ENCODE measurements at regions not wholly inside any gene's neighbourhood (a gene's known extent, or its start where the extent isn't known, plus 50 kb on each side); places are given as distances from the start of the nearest gene placed in this dataset.

DNA sequence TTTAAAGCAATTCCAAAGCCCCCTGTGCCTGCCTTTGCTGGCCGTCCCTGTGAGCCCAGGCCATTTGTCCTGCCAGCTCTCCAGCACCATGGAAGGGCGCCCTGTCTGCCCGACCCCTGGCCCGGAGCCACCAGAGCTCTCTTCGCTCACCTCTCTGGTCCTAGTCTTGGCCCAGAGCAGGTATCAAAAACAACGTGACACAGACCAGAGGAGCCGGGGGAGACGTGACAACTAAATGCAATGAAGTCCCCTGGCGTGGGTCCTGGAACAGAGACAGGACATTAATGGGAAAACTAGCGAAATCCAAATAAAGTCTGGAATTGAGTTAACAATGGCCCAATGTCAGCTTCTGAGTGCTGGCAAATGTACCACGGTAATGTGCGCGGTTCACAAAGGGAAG is 83.2 kb upstream of the DIO3 start:
- DNase-seq (ENCODE audit: low read depth in 2 of 2), result no peak

- DNase-seq (ENCODE audit: low read depth in 2 of 2), result no peak
These were observed 82.4 kb upstream of the DIO3 start for GRCh38 chr14:101478796-101479410.

DNA sequence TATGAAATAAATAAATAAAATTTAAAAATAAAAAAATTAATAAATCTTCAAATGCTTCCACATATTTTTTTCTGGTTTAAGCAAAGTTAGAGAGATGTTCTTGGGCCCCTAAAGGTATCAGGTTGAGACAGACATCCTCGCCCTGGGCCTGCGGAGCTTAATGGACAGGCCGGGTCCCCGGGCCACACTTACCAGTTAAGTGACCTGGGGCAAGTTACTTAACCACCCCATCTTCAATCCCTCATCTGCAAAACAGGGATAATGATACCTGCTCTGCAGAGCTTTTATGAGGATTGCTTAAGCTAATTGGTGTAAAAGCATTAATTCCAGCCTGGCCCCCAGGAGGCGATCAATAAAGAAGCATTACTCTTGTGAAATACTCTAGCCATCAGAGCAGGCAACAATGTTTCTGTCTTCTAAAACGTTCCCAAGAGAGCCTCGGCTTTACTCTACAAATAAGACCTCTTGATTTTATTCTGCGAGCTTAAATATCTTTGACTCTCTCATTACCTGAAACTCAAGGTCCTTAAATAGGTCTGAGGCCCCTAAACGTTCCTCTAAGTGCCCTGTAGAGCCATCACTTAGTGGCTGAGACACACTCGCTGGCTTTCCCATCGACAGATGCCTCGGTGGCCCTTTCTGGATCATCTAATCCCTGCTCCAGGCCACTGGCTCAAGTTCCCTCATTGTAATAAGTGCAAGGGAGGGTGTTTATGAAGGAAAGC is 81.1 kb upstream of the DIO3 start:
- no peak for DNase-seq (ENCODE audit: low read depth in 2 of 2)

DNA sequence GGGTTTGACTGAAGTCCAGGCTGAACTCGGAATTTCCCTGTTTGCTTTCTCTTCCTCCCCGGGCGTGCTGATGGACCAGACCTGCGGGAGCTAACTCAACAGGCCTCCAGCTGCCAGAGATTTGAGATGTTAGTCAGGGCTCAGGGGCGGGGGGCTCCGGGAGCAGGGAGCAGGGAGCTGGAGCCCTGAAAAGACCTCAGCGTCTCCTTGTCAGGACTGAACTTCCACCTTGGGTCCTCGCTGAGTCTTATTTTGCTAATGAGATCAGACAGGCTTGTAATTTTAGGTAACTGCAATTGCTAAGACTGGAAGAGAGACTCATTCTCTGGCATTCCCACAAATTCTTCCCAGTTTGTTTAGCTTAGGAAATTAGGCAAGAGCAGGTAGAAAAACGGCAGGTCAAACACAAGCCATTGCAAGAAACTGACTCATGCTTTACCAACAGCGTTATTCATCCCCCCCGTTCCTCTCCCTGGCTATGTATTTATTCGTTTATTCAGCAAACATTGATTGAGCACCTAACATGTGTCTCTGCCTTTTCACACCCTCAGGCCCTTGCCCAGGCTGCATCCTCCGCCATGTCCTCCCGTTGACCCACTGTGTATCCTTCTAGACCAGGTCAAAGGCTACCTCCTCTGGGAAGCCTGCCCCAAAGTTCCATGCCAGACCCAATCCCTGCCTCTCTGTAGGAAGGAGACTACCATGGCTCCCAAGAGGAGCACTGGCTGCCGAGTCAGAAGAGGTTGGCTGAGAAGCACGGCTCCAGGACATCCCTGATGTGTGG is 80.4 kb upstream of the DIO3 start:
- no peak for DNase-seq (ENCODE audit: low read depth in 2 of 2)

GRCh38 chr14:101481557-101481956 is 79.7 kb upstream of the DIO3 start:
- DNase-seq (ENCODE audit: low read depth in 2 of 2), result no peak

- DNase-seq (ENCODE audit: low read depth in 2 of 2), result no peak
These were observed 79.2 kb upstream of the DIO3 start for GRCh38 chr14:101482066-101482465.

- no peak for DNase-seq (ENCODE audit: low read depth in 2 of 2)
These were observed 77.5 kb upstream of the DIO3 start for GRCh38 chr14:101483829-101484228.

DNA sequence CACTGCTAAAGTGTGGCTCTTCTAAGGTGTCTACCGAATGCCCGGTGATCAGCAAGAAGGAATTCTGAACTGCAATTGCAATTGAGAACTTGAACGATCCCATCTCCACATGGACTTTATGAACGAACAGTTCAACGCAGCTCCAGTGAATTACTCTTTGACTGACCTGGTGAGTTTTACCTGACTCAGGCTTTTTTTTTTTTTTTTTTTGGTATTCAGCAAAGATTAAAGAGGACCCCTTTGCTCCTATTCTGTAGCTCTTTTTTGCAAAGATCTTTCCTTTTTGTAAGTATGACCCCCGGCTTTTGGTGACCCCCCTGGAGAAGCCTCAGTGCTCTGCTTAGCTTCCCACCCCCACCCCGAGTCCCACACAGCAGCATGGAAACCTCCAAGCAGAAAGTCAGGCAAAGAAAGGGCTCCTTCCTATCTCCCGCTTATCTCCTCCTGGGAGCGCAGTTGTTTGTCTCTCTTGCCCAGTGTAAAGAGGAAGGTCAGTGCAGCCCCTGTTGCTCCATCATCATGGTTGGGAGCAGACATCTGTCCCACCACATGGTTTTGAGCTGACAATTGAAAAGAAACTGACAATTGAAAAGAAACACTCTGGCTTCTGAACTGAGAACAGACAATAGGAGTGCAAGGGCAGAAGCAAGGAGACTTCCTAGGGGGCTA is 72.1 kb upstream of the DIO3 start:
- DNase-seq (ENCODE audit: low read depth in 2 of 2), result no peak

DNA sequence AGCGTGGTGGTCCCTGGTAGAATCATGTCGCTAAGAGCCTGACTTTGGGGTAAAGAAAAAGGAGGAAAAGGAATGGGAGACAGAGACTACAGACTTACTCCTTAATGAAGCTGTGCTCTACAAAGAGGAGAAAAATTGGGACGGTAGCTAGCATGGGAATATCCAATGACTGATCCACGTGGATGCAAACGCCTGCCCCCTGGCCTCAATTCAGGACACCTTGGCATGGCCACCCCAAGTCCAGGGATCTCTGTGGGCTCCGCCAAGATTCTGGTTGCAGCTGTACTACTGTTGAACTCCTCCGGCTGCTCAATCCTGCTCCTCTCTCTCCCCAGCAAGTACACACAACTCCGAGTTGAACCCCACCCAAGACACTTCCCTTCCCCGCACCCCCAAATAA is 70.5 kb upstream of the DIO3 start:
- no peak for DNase-seq (ENCODE audit: low read depth in 2 of 2)

- DNase-seq (ENCODE audit: low read depth in 2 of 2), result no peak
These were observed 69.5 kb upstream of the DIO3 start for GRCh38 chr14:101491841-101492240.

- DNase-seq (ENCODE audit: low read depth in 2 of 2), result no peak
These were observed 68.6 kb upstream of the DIO3 start for GRCh38 chr14:101492716-101493115.

- DNase-seq (ENCODE audit: low read depth in 2 of 2), result no peak
These were observed 66.5 kb upstream of the DIO3 start for GRCh38 chr14:101494826-101495225.

DNA sequence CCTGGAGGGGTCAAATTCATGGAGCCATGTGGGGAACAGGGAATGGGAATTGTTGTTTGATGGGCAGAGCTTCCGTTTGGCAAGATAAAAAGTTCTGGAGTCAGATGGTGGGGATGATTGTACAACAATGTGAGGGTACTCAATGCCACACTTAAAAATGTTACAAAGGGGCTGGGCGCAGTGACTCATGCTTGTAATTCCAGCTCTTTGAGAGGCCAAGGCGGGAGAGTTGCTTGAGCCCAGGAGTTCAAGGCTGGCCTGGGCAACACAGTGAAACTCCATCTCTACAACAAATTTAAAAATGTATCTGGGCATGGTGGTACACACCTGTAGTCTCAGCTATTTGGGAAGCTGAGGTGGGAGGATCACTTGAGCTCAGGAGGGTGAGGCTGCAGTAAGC is 66.0 kb upstream of the DIO3 start:
- DNase-seq (ENCODE audit: low read depth in 2 of 2), result no peak

DNA sequence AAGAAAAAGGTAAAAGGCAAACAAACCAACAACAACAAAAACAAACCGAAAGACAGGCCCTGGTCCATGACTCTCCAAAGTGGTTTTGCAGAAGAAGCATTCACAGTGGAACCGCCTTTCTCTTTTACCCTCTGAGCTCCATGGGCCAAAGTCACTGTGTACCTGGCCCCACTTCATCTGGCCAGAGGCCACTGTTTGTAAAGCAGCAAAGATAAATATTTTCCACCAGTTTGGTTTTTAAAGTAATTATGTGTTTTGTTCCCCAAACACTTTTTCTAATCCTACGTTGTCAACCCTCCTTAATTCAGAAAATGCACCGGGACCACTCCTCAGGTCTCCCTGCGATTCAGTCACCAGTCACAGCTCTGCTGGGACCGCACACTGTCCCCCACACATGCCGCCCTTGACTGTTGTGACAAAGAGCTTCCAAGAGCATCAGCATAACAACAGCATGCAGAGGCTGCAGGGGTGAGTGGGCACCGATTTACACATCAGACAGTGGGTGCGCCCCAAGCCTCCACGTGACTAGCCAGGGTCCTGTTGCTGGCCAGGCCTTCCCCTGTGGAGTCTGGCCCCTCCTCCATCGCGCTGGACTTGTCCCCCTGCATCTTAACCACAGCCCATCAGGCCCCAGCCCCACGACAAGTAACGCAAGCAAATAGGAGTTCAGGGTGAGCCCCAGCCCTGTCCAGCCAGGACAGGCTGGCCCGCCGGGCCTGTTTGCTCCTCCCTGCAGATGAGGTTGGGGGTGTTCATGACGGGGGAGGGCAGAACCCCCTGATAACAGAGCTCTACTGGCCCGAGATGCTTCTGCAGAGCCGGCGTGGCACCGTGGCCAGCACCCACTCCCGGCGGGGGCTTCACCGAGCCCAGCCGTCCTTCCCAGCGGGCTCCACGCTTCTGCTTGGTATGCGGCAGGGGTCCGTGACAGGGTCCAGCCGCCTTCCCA is 65.2 kb upstream of the DIO3 start:
- no peak for DNase-seq (ENCODE audit: low read depth in 2 of 2)

- DNase-seq (ENCODE audit: low read depth in 2 of 2), result no peak
These were observed 64.3 kb upstream of the DIO3 start for GRCh38 chr14:101496776-101497683.

DNA sequence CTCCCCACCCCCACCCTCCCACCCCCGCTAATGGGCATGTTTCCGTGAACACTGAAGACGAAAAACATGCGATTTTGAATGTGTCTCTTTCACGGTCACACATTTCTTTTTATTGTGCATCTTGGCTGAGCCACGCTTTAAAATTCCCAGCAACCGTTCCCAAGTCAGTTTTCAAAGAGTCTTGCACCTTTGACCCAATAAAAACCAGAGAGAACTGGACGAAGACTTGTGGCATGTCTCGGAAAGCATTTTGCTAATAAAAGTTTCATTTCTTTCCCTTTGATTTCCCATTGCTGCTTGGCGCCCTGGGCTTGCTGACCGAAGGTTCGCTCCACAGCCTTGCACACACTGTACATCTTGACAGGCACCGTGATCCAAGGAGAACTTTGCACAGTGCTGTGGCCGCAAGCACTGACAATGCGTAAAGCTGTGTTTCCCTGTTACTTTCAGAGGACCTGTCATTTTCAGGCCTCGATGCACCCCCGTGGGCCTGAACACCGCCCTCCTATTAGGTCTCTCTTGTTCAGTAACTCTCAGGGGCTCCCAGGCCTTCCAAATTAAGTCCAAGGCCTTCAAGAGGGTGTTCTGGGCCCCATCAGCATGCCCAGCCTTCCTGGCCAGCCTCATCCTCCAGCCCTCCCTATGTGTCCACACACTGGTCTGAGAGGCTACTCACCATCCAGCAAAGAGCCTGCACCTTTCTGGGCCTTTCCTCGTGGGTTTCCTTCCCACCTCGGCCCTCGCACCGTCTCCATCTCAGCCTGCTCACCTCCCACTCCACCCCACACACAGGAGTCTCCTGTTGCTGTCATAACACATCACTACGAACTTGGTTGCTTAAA is 63.4 kb upstream of the DIO3 start:
- no peak for DNase-seq (ENCODE audit: low read depth in 2 of 2)

GRCh38 chr14:101498526-101498860 is 62.8 kb upstream of the DIO3 start:
- DNase-seq (ENCODE audit: low read depth in 2 of 2), result no peak

DNA sequence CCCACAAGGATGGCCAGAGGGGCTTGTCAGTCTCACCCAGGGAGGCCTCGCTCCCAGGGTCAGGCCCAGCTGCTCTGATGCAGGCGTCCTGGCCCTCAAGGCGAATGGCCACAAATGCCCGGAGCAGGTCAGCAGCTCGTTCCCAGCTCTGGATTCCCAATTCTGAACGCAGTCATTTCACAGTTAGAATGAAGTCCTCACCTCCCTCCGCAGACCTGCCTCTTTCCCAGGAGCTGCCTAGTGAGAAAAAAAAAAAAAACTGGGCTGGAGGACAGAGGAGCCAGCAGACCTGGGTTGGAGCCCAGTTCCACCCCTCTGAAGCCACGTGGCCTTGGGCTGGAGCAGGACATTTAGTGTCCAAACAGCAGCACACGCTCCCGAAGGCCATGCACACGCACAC is 62.2 kb upstream of the DIO3 start:
- no peak for DNase-seq (ENCODE audit: low read depth in 2 of 2)

DNA sequence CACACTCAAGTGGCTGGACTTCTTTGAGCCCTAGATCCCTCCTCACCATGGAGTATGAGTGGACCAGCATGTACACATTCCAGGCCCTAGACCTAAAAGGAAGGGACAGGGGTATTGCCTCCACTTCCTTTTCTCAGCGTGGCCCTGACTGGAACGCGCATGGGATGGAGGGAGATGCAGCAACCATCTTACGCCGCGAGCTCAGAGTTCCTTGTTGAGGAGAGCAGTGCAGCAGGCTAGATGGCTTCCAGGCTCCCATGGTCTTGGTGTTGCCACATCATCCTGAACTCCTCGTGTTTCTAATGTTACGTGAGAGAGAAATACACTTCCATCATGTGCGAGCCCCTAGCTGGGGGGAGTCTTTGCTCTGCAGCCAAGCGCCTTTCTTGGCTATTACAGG is 61.8 kb upstream of the DIO3 start:
- no peak for DNase-seq (ENCODE audit: low read depth in 2 of 2)

Measured in stimulated activated CD8-positive, alpha-beta memory T cell treated with anti-CD3 and anti-CD28 coated beads, Interleukin-7, amount 100 ng/mL, for 1 hour (primary cell).